ENCODE measurements at regions not wholly inside any gene's neighbourhood (a gene's known extent, or its start where the extent isn't known, plus 50 kb on each side); places are given as distances from the start of the nearest gene placed in this dataset.
"Not testable (repeated sequence)": the region's sequence is repeated elsewhere in the genome, so short reads cannot be mapped to it uniquely, and the experiment has no call there.

DNA sequence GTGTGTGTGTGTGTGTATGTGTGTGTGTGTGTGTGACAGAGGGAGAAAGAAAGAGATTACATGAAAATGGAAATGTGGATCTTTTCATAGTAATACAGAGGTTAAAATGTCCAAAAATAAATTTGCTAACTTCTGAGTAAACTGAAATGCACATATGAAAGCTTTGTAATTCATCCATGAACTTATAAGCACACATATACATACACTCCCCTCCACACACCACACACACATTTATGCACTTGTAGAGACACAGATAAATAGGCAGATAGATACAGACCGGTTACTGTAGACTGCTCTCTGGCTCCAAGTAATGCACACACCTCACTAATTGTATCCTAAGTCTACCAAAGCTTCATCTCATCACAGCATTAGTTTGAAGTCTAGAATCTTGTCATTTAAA is 50.5 kb upstream of the PTPN20 start:
- TF ChIP-seq, protein P1, sequence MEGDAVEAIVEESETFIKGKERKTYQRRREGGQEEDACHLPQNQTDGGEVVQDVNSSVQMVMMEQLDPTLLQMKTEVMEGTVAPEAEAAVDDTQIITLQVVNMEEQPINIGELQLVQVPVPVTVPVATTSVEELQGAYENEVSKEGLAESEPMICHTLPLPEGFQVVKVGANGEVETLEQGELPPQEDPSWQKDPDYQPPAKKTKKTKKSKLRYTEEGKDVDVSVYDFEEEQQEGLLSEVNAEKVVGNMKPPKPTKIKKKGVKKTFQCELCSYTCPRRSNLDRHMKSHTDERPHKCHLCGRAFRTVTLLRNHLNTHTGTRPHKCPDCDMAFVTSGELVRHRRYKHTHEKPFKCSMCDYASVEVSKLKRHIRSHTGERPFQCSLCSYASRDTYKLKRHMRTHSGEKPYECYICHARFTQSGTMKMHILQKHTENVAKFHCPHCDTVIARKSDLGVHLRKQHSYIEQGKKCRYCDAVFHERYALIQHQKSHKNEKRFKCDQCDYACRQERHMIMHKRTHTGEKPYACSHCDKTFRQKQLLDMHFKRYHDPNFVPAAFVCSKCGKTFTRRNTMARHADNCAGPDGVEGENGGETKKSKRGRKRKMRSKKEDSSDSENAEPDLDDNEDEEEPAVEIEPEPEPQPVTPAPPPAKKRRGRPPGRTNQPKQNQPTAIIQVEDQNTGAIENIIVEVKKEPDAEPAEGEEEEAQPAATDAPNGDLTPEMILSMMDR (IDR thresholded peaks at IDR 0.05; ENCODE audit: insufficient read depth, low read length): not testable (repeated sequence)
- not testable (repeated sequence) for TF ChIP-seq POLR2AphosphoS5, GABPA (IDR thresholded peaks at IDR 0.05; ENCODE audit: low read depth)
- TF ChIP-seq, protein P2, sequence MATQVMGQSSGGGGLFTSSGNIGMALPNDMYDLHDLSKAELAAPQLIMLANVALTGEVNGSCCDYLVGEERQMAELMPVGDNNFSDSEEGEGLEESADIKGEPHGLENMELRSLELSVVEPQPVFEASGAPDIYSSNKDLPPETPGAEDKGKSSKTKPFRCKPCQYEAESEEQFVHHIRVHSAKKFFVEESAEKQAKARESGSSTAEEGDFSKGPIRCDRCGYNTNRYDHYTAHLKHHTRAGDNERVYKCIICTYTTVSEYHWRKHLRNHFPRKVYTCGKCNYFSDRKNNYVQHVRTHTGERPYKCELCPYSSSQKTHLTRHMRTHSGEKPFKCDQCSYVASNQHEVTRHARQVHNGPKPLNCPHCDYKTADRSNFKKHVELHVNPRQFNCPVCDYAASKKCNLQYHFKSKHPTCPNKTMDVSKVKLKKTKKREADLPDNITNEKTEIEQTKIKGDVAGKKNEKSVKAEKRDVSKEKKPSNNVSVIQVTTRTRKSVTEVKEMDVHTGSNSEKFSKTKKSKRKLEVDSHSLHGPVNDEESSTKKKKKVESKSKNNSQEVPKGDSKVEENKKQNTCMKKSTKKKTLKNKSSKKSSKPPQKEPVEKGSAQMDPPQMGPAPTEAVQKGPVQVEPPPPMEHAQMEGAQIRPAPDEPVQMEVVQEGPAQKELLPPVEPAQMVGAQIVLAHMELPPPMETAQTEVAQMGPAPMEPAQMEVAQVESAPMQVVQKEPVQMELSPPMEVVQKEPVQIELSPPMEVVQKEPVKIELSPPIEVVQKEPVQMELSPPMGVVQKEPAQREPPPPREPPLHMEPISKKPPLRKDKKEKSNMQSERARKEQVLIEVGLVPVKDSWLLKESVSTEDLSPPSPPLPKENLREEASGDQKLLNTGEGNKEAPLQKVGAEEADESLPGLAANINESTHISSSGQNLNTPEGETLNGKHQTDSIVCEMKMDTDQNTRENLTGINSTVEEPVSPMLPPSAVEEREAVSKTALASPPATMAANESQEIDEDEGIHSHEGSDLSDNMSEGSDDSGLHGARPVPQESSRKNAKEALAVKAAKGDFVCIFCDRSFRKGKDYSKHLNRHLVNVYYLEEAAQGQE (IDR thresholded peaks at IDR 0.05; ENCODE audit: insufficient replicate concordance, low read depth): not testable (repeated sequence)
